Fibroblast of peridontal ligament (primary cell): ENCODE measurements at regions not wholly inside any gene's neighbourhood (a gene's known extent, or its start where the extent isn't known, plus 50 kb on each side); places are given as distances from the start of the nearest gene placed in this dataset.
A peak's percentile ranks its signal among the peaks of the same experiment; 100 is the strongest.

ENCODE experiments used
- DNase-seq: peaks from one replicate; pipeline ENCODE4 v3.0.0-alpha.2; 2010; ENCODE audit errors: extremely low read depth

DNA sequence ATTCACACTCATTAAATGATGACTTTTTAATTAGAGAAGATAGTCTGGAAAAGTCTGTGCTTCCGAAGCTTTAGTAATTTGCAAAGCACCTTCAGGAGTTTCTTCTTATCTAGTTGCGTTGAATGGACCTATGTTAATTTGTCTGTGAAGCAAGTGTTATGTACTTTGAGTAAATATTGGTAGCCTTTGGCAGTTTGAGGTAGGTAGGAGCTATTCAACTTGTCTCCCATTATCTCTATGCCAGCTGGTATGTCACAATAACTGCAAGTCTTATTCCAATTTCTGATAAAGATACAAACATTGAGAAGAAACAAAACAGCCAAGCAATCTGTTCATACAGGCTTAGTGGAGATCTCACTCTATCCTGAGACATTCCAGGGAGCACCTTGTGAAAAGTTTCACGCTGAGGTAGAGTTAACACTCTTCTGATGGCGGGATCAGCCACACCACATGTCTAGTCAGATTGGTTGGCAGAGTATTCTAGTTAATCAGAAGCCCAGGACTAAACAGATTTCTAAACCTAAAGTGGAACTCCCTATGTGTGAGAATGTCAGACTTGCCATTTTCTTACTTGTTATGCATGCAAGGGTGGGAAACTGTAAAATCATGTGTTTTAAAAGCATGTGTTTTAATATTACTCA, 219.8 kb upstream of the MANEA start:
- DNase-seq: no peak

DNA sequence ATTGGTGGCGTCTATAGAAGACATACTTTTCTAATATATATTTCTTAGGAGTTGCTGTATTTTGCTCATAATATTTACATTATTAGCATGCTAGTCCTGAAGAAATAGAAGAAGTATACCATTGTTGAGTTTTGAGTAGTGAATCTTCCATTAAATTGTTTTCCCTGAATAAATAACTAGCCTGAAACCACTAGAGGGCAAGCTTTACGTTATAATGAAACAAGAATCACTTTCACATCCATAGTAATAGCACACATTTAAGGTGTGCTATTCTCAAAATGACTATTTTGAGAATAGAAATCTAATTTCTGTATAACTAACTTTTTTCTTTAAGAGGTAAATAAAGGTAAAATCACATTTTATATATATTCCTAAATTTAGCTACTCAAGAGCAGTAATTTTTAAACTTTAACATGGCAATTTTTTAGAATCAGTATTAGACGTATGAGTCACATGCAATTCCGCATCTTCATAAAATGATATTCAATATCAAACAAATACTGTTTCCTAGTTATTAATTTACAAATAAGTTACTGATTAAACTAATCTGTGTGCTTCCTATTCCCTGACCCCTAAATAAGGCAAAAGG, 213.2 kb upstream of the MANEA start:
- peak; percentile 6 for DNase-seq

GRCh38 chr6:95365454-95365853, 211.9 kb upstream of the MANEA start:
- no peak for DNase-seq

DNA sequence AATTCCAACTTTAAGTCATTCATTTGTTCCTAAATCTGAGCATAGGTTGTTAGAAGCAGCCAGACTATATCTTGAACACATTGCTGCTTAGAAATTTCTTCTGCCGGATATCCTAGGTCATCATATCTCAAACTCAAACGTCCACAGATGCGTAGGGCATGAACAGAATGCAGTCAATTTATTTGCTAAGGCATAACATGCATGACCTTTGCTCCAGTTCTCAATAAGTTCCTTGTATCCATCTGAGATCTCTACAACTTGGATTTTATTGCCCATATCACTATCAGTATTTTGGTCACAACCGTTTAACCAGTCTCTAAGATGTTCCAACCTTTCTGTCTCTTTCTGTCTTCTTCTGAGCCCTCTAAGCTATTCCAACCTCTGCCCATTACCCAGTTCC, 210.9 kb upstream of the MANEA start:
- DNase-seq: no peak

DNA sequence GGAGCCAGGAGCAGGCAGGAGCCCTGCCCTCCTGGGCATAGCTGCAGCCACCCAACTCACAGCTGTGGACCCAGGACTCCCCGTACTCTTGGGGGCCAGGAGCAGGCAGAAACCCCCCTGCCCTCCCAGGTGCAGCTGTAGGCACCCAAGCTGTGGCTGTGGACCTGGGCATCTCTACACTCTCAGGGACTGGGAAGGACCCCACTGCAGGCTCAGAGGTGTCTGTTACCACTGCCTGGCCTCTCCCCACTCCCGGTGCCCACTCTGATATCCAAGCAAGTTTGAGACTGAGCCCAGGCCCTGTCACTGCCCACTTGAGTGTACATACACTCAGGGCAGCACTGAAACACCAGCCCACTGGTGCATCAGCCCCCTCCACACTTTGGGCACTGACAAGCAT, 193.5 kb upstream of the MANEA start:
- no peak for DNase-seq

DNA sequence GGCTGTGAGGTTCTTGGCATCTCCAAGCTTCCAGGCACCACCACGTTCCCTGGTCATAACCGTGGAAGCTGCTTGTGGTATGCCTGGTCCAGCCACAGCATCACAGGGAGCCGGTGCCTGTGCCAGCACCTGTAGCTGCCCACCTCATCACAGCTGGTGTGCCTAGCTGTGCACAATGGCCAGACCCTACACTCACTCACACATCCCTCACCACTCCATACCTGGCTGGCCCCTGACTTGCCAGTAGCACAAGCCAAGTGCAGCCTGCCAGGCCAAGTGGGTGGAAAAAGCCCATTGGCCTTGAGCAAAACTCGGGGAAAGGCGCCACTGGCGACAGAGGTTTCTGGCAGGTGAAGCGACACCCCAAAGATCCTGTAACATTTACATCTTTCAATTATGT, 192.3 kb upstream of the MANEA start:
- DNase-seq: no peak

DNA sequence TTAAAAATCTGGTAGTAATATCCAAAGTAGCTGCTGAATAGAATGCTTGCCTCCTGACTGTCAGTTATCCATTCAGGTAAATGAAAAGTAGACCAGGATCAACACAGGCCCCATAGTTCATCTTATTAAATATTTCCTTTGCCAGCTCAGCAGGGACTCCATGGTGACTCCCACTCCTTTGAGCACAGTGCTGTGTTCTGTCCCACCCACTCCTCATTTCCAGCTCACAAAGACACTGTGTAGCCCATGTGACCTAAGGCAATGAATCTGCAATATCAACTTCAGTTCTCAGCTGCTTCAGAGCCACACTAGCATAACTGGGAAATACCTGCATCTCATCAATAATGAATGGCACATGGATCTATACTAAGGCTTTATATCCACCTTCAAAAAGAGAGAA, 189.5 kb upstream of the MANEA start:
- DNase-seq: no peak

GRCh38 chr6:95404777-95405176, 172.6 kb upstream of the MANEA start:
- no peak for DNase-seq

GRCh38 chr6:95408111-95408510, 169.2 kb upstream of the MANEA start:
- no peak for DNase-seq

GRCh38 chr6:95410168-95410567, 167.2 kb upstream of the MANEA start:
- no peak for DNase-seq

DNA sequence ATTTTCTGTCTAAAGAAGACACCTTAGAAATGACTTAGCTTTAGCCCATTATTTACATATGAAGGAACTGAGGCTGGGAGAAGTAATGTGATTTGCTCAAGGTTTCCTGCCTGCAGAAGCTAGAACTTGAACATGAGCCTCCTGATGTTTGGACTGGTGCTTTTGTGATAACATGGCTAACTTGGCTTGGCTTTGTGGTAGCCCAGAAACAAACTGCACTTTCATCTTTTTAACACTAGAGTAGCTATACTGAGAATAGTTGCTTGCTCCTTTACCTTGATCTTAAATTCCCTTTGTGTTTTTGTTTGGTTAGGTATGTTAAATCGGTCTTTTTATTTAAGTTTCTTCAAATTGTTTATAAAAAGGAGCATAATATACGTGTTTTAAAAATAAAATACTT, 163.5 kb upstream of the MANEA start:
- DNase-seq: no peak

GRCh38 chr6:95417856-95418255, 159.5 kb upstream of the MANEA start:
- no peak for DNase-seq

GRCh38 chr6:95420792-95421191, 156.5 kb upstream of the MANEA start:
- DNase-seq: no peak

GRCh38 chr6:95423331-95423730, 154.0 kb upstream of the MANEA start:
- no peak for DNase-seq

- DNase-seq: peak; percentile 46
Measured at GRCh38 chr6:95431637-95432228, 145.6 kb upstream of the MANEA start.

GRCh38 chr6:95439741-95440140, 137.6 kb upstream of the MANEA start:
- no peak for DNase-seq

DNA sequence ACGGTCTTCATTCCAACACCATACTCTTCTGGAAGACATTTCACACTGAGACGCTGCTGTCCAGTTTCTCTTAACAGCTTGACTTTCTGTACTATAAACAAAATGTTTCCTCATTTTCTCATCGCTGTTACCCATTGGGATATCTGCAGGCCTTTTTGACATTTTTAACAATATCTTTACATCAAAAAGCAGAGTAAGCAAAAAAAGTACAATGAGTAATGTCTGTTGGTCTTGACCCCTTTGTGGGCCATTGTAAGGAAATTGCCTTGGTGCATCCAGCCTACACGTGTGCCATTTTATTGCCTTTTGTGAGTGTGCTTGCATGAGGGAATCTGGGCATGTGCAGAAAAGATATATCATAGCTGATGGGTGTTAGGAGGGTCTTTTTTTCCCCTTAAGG, 129.1 kb upstream of the MANEA start:
- DNase-seq: no peak

DNA sequence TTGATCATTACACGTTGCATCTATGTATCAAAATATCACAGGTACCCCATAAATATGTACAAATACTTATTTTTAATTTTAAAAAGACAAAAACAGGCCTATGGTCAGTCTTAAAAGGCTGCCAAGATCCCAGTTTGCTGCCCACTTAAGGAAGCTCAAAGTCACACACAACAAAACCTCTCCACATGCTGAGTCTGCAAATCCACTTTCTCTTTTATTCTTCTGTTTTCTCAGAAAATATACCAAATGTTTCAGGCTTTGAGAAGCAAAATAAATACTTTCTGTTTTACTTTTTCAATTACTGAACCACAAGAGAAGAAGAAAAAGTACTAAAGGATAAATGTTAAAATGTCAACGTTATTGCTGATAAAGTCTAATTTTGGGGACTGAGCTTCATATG, 107.8 kb upstream of the MANEA start:
- no peak for DNase-seq

DNA sequence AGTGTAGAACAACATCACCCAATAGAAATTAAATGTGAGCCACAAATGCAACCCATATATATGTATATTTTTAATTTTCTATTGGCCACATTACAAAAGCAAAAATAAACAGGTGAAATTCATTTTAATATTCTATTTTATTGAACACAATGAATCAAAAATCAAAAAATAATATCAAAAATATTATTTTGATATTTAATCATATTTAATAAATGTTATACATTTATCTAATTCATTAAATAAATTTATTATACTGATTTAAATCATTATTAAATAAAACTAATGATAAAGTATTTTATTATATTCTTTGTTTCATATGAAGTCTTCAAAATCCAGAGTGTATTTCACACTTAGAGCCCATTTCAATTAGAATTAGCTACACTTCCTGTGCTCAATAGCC, 98.4 kb upstream of the MANEA start:
- no peak for DNase-seq

GRCh38 chr6:95487817-95488216, 89.5 kb upstream of the MANEA start:
- no peak for DNase-seq

GRCh38 chr6:95489185-95489863, 88.0 kb upstream of the MANEA start:
- DNase-seq: no peak

- DNase-seq: no peak
Measured at GRCh38 chr6:95496769-95497426, 80.4 kb upstream of the MANEA start.
